22Rv1 (cell line): ENCODE measurements at regions not wholly inside any gene's neighbourhood (a gene's known extent, or its start where the extent isn't known, plus 50 kb on each side); places are given as distances from the start of the nearest gene placed in this dataset.

ENCODE experiments used
- H3K27ac ChIP-seq: fragments of 450-650 bp; 2 replicates; pipeline ENCODE4 v1.5.1; 2017
- CTCF ChIP-seq: fragments of 450-650 bp; IDR thresholded peaks from 2 replicates; pipeline ENCODE4 v1.5.1; 2017; ENCODE audit warnings: mild to moderate bottlenecking
- ZFX ChIP-seq: fragments of 450-650 bp; IDR thresholded peaks from 2 replicates; pipeline ENCODE4 v1.6.1; 2017; ENCODE audit warnings: antibody characterized with exemption, borderline replicate concordance

GRCh38 chr7:153590136-153590535 is 462.1 kb upstream of the DPP6 start:
- TF ChIP-seq ZFX (no peak), CTCF (no peak)

GRCh38 chr7:153590571-153590970 is 461.6 kb upstream of the DPP6 start:
- TF ChIP-seq ZFX: no peak
- TF ChIP-seq CTCF: no peak
- H3K27ac ChIP-seq: no peak overlapping the region

More at GRCh38 chr7:153590136-153590535, 462.1 kb upstream of the DPP6 start:
- H3K27ac ChIP-seq: no peak overlapping the region

GRCh38 chr7:153607354-153607753 is 444.8 kb upstream of the DPP6 start:
- no peak overlapping the region for H3K27ac ChIP-seq
- TF ChIP-seq ZFX (no peak), CTCF (no peak)

- H3K27ac ChIP-seq: no peak overlapping the region
- TF ChIP-seq CTCF (no peak), ZFX (no peak)
Observed at GRCh38 chr7:153616711-153617325, 435.4 kb upstream of the DPP6 start.

- TF ChIP-seq CTCF: no peak
- no peak for TF ChIP-seq ZFX
- no peak overlapping the region for H3K27ac ChIP-seq
Observed at GRCh38 chr7:153627323-153627722, 424.9 kb upstream of the DPP6 start.

GRCh38 chr7:153628406-153628805 is 423.8 kb upstream of the DPP6 start:
- H3K27ac ChIP-seq: no peak overlapping the region
- TF ChIP-seq ZFX (no peak), CTCF (no peak)

- H3K27ac ChIP-seq: no peak overlapping the region
- TF ChIP-seq CTCF: no peak
- TF ChIP-seq ZFX: no peak
Observed at GRCh38 chr7:153628825-153629224, 423.4 kb upstream of the DPP6 start.
